GM18873 (cell line): ENCODE measurements at regions not wholly inside any gene's neighbourhood (a gene's known extent, or its start where the extent isn't known, plus 50 kb on each side); places are given as distances from the start of the nearest gene placed in this dataset.
"Not testable (repeated sequence)": the region's sequence is repeated elsewhere in the genome, so short reads cannot be mapped to it uniquely, and the experiment has no call there.

Experiments used
- ATAC-seq: cut with Tn5 transposase; IDR thresholded peaks from one replicate; pipeline ENCODE4 v1.9.1; 2021; ENCODE audit warnings: mild to moderate bottlenecking, moderate library complexity, moderate number of reproducible peaks; ENCODE audit not compliant: unreplicated experiment, low FRiP score

DNA sequence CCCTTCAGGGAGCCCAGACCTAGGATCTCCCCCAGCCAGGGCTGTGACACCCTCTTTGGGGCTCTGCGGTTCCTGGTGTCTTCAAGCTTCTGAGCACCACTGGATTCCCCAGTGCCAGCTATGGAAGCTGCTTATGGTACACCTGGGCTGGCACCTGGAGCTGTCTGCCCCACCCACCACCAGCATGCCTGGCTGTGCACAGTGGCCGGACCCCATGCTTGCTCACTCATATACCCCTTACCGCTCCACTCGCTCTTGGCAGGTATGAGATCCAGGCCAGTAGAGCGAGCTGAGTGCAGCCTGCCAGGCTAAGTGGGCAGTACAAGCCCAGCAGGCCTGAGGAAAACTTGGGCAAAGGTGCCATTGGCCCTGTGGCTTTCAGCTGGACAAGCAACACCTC lies 114.0 kb downstream of the DACT1 start:
- no peak for ATAC-seq

DNA sequence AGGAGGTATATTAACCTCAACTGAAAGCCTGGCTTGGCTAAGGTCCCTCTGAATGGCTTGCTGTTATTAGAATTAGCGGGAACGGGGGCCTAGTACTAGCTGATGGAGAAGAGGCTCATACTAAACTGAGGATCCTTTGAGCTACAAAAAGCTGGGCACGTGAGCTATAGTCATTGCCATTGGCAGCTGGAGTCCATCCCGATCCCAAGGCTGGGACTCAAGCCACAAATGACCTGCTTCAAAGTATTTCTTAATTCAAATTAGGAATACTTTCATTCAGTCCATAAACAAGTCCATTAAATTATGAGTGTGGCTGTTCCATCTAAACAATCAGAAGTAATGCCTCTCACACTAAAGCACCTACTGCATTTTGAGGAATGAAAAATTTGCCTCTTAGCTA lies 114.5 kb downstream of the DACT1 start:
- ATAC-seq = no peak

DNA sequence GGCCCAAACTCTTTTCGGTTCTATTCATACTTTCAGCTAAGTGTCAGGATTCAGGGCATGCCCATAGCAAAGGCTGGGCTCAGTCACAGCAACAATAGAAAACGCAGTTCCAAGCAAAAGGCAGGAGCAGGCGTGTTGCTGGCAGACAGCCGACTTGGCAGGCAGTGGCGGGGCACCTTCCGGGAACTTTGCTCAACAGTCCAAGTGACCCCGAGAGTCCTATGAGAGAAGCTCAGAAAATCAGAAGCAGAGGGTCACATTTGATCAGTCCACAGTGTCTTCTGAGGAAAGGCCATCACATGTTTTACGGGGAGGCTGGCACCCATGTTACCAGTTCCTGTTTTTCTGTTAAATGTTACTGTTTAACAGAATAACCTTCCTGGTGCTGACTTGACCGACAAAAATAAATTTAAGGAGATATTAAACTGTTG lies 115.0 kb downstream of the DACT1 start:
- ATAC-seq = no peak

DNA sequence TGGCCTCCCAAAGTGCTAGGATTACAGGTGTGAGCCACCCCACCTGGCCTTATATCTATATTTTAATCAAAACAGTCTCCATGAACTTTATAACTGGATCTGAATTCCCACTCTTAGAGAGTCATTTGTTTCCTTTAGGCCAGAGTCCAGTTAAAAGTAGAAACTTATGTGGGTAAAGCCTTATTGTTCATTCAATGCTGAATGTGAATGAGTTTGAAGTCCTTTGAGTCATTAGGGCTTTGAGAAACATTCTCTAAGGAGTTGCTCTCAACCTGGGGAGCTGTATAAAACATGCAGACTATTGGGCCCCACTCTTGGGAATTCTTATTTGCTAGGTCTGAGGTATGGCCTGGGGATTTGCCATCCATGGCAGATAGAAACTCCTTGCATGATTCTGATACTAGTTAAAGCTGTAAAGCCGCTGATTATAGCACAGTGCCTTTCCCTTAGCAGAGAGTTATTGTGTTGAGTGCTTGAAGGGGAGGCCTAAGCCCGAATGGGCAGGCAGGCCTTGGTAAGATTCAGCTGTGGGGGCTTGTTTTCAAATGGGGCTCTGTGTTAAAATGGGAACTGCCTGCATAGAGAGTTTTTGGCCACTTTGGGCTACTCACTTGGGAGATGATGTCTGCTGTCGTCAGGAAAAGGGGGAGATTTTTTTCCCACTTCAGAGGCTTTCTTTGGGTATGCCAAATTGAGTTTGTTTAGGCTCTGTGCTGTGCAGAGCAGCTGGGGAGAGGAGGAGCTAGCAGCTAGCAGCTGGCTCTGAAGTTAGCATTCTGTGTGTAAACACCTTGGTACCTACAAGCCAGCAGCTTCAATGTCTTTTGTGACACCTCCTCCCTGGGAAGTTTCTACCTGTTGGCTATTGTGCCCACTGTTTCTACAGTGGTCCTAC lies 117.5 kb downstream of the DACT1 start:
- no peak for ATAC-seq

DNA sequence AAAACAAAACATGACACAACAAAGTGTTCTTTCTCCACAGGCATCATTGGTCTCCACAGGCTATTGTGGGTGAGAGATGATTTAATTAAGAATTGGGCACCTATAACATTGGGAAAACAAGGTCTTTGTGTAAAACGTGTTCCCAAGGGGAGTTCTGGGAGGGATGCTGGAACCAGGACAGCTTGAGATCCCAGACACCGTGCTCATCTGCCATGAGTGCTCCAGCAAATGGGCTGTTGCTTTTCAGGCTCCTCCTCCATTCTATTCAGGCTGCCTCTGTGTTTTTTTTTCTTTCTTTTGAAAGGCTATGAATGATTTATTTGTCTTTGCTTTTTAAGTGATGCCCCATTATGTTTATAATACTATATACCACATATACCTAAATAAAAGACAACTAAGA lies 122.4 kb downstream of the DACT1 start:
- no peak for ATAC-seq

DNA sequence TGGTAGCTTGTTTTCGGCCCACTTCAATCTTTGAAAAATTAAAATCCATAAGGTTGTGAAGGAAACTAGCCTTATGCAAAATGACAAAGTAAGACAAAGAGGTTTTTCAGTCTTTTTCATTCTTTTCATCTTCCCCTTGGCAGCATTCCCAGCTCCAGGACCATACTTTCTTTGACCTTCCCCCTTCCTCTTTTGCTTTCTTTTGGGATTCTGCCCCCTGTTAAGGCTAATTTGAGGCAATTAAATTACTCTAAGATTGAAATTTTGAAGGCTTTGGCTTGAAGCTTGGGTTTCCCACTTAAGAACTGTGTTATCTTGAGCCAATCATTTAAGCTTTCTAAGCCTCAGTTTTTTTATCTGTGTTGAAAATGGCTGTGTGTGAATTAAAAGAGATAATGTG lies 124.9 kb downstream of the DACT1 start:
- ATAC-seq = no peak

DNA sequence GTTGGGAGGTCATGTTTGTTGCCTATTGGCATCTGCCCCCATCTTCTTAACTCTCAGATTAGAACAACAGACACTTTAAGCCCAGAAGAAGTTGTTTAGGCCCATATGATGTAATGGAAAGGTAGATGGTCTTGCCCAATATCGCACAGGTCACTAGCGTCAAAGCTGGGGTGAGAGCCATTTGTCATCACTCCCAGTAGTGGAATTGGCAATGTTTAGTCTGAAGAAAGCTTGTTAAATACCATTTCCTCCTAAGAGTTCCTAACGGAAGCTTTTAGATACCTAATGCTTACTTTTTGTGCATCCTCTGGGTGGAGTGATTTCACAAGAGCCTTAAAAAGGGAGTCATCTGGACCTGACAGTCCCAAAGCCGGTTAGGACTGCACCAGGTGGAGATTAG lies 125.4 kb downstream of the DACT1 start:
- ATAC-seq = no peak

DNA sequence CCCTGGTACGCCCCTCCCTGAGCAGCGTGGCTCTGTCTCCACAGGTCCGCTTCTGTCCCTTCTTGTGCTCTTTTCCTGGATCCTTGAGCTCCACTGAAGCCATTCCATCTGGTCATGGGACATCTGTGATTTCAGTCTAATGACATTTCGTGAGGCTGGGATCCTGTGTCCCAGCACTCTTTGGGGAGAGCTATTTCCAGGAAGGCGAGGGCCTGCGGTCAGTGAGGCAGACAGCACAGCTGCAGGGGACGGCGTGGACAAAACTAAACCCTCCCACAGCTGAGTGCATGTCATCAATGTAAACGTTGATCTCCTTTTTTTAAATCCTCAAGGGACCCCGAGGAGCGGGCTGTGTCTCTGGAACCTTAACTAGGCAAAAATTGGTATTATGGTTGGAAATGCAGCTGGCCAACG lies 127.7 kb downstream of the DACT1 start:
- no peak for ATAC-seq

DNA sequence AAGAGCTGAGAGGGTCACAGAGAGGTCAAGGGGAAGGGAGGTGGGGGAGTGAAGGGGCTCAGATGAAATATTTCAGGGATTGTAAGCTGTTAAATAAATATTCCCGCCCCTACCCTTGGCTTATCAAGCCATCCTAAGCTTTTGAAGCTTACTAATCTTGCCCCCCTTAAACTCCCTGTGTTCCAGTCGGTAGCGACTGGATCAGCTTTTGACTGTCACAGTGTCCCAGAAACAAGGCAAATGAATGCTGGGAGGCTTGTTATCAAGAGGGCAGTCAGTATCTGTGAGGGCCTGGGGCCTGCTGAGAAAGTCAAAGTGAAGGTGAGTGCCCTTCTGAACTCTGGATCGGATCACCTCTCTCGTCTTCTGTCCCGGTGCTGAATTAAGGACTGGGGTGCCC lies 128.1 kb downstream of the DACT1 start:
- no peak for ATAC-seq

DNA sequence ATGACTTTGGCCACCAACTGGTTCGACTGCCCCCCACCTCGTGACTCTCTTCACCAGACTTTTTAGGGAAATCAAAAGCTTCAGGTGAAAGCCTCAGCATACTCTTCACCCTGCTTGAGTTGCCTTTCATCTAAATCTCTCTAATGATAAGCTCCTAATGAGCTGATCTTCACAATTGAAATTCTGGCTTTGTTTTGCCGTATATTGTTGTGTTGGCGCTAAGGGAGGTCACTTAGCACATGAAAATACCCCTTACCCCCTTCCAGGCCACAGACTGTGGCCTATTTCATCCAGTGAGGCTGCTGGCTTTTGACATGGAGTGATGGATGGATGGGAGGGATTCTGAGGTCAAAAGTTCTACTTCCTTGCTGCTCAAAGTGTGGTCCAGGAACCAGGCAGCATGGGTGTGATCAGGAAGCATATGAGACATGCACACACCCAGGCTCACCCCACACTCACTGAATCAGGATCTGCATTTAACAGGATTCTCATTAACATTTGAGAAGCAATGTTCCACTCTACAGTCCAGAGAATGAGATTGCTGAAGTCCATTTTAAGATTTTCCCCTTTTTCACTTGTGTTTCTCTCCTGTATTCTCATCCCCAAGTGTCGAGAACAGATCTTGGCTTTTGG lies 131.4 kb downstream of the DACT1 start:
- ATAC-seq = no peak

DNA sequence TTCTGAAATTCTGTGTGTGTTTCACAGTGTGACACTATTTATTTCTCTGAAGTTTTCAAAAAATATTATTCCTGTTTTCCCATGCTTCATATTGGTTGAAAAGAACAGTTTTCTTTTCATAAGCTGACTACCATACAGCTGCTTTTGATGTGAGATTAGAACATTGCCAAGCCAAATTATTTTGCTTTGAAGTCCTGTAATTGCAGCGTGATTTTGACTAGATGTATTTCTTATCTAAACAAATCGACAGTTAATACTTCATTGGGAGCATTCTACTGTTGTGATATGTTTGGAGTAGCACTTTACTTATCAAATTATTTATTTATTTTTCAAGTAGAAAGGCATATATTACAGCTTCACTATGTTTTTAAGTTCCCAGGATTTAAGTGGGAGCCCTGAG lies 132.0 kb downstream of the DACT1 start:
- ATAC-seq = no peak

DNA sequence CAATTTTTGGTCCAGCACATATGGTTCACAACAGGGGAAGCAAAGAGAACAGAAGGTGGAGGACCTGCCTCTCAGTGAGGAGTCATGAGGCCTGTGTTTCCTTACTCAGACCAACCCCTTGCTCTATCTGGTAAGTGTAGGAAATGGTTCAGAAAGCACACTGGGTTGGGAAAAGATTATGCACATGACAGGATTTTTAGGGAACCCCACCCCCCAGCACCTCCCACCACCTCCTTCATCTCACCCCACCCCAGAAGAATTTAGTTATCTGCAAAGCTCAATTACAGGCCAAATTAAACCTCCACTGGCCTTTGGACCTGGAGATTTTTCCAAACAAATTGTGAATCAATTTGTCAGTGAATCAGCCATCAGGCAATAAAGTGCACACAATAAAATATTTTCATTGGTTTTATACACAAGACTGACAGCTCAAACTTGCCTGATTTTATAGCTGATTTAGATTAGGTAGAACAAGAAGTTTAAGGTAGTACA lies 132.8 kb downstream of the DACT1 start:
- ATAC-seq = no peak

DNA sequence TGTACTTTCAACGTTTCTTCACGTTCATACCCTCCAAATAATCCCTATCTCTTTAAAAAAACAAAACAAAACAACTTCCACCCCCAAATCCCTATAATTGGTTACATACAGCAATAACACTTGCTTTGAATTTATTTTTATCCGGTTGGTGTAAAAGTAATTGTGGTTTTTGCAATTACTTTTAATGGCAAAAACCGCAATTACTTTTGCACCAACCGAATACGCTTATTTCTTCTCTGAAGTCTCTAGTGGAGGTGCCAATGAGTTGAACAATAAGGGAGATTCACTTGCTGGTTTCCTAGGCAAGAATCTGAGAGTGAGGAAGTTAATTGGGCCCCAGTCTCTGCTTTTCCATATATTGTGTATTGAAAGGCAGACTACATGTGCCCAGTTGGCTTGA lies 133.3 kb downstream of the DACT1 start:
- no peak for ATAC-seq

DNA sequence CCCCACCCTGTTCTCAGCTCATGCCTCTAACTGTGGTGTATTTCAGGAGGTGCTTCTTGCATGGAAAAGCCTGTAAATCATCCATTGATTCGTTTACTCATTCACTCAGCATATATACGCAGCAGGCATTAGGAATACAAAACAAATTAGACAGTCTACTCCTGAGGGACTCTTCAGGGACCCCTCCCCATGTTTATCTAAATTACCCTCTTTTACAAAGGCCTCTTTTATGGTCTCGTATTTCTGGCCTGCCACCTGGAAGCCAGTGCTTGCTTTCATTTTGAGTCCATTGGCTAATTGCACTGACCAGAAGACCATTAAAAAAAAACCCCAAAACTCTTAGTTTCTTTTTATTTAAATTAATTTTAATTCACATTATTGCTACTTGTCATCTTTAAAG lies 134.4 kb downstream of the DACT1 start:
- ATAC-seq = no peak

DNA sequence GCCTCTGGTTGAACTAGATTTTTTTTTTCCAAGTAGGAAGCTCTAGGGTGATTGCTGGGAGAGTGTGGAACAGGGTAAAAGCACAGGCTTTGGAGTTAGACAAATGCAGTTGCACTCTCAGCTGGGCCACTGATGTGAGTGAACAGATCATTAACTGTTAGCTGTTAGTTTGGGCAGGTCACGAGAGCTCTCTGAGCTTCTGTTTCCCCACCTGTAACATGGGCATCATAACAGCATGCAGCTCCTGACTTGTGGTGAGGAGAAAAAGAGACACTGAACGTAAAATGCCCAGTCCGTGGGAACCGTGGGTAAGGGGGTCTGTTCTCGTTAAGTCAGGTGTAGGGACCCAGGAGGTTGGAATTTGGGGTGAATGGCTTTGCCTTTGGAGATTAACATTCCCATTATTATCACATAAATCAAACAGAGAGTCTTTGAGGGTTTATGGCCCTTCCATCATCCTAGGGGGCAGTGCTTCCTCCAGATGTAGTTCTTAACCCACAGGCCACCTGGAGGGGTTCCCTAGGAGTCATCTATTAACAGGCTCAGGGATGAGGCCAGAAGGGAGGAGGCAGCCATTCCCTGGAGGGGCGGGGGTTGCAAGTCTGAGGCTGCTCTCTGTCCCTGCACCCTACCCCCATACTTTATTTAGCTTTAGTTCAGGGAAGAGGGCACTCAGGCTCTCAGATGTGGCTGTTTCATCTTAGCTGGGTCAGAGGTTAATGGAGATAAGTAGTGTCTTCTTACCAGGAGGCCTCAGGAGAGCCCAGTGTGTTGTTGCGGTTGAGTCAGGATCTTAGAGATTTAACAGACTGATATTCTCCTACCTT lies 135.2 kb downstream of the DACT1 start:
- ATAC-seq = no peak

DNA sequence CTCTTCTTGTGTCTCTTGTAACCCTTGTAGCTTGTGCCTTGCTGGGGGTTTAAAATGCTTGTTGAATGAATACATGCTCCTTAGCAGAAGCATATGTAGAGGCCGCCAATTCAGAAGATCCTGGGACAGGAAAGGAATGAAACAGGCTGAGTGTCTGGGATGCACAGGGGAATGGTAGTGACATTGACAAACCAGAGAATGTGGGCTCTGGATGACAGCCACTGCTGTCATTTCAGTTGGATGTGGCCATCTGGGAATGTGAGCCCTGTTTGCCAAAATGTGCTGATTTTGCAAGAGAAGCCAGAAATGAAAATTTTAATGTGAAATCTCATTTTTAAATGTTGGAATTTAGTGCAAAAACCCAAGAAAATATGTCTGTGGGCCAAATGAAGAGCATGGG lies 136.8 kb downstream of the DACT1 start:
- no peak for ATAC-seq

DNA sequence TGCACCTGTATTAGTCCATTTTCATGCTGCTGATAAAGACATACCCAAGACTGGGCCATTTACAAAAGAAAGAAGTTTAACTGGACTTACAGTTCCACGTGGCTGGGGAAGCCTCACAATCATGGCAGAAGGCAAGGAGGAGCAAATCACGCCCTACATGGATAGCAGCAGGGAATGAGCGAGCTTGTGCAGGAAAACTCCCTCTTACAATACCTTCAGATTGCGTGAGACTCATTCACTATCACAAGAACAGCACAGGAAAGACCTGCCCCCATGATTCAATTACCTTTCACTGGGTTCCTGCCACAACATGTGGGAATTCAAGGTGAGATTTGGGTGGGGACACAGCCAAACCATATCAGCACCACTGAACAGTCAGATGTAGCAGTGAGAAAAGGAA lies 137.4 kb downstream of the DACT1 start:
- ATAC-seq = not testable (repeated sequence)

DNA sequence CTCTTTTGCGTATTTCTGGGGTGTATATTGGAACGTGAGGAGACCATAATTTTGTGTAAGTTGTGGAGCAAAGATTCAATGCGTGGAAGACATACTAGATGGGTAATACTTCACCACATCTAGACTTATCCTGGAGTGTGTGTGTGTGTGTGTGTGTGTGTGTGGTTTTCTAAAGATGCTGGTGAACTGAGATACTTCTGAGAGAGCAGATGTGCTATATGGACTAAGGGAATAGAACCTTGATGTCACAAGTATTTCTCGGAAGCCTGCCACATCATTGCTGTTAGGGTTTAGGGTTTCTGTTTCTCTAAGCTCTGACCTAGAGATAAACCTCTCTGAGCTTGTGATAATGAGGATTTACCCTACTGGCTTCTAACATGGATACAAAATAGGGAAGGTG lies 138.8 kb downstream of the DACT1 start:
- ATAC-seq = no peak

DNA sequence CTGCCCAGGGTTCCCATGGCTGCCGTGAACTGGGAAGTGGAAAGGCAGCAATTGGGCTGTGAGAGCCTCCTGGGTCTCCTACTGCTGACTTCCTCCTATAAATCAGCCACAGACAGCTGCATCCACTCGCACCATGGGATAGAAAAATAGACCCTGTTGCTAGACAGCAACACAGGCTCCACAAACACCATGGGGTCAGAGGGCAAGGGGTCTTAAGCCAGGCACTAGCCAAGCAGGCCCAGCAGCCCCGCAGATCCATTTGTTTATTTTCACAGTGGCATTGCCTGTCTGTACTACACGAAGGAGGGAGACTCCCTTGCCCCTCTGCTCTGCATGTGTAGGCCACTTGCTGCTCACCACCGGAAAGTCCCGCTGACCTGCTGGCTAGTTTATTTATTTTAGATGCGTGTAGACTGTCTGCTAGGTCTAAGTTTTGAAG lies 139.8 kb downstream of the DACT1 start:
- no peak for ATAC-seq

DNA sequence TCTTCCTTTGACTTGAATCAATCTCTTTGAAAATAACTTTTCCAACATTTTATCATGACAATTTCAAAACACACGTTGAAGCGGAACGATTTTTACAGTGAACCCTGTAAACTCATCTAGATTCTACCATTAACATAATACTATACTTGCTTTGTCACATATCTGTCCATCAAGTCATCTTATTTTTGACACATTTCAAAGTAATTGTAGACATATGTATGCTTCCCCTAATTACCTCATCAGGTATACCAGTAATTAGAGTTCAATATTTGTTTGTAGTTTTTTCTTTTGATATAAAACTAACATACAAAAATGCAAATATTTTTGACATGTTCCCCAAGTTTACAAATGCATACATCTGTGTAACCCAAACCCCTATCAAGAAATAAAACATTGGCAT lies 140.4 kb downstream of the DACT1 start:
- no peak for ATAC-seq

DNA sequence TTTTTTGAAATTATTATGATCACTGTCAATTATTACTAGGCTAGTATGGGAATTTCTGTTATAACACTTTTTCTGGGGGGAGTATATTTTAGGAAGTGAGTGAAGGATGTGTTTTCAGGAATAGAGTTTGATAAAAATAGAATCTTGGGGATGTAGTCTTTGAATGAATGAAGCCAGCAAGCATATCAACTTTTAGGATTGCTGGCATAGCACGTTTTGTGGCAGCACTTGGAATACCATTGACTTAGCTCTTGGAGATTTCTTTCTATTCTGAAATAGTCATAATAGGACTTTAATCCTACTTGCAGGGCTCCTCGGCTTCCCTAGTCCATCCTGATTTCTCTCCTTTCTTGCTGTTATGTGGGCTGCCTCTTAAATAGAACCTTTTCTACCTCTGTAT lies 141.6 kb downstream of the DACT1 start:
- ATAC-seq = no peak
